HG03103 (cell line): ENCODE measurements at regions not wholly inside any gene's neighbourhood (a gene's known extent, or its start where the extent isn't known, plus 50 kb on each side); places are given as distances from the start of the nearest gene placed in this dataset.

Source experiments
- ATAC-seq: cut with Tn5 transposase; IDR thresholded peaks from one replicate; pipeline ENCODE4 v1.9.1; 2021; ENCODE audit warnings: low read depth; ENCODE audit not compliant: unreplicated experiment

DNA sequence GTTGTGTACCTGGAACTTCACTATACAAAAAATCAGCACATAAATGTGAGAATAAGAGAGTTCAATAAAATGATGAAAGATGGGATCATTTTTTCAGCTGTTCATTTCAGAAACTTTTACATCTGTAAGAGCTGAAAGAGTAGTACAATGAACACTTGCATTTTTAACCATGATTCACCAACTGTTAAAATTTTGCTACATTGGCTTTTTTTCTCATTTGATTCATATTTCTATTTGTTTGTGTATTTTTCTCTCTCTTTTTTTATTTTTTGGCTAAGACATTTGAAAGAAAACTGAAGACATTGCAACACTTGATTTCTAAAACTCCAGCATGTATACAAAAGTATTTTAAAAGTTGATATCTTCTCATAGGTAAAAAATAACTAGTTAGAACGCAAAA is 98.3 kb upstream of the CDIN1 start:
- ATAC-seq = no peak

DNA sequence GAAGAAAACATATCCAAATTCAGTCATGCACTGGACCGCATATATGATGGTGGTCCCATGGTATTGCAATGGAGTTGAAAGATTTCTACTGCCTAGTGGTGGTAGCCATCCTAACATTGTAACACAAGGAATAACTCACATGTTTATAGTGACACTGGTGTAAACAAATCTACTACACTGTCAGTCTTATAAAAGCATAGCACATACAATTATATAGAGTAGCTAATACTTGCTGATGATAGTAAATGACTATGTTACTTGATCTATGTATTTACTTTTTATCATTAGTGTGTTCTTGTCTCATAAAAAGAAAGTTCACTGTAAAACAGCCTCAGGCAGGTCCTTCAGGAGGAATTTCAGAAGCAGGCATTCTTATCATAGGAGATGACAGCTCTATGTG is 96.0 kb upstream of the CDIN1 start:
- ATAC-seq = no peak

DNA sequence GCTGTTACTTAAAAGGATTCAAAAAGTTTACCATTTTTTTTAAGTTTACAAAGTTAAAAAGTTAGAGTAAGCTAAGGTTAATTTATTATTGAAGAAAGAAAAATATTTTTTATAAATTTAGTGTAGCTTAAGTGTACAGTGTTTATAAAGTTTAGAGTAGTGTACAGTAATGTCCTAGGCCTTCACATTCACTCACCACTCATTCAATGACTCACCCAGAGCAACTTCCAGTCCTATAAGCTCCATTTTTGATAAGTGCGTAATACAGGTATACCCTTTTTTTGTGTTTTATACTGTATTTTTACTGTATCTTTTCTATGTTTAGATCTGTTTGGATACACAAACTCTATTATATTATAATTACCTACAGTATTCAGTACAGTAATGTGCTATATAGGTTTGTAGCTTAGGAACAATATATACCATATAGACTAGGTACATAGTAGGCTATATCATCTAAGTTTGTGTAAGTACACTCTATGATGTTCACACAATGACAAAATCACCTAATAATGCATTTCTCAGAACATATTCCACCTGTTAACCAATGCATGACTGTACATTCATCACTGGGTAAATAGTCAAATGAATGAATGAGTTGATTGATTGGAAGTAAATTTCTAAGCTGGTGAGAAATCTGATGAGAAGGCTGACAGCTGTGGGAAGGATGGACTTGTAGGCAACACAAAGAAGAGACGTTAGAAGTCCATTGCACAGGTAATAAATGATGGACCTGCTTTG is 95.2 kb upstream of the CDIN1 start:
- ATAC-seq = no peak

GRCh38 chr15:36491912-36492311 is 87.5 kb upstream of the CDIN1 start:
- no peak for ATAC-seq

DNA sequence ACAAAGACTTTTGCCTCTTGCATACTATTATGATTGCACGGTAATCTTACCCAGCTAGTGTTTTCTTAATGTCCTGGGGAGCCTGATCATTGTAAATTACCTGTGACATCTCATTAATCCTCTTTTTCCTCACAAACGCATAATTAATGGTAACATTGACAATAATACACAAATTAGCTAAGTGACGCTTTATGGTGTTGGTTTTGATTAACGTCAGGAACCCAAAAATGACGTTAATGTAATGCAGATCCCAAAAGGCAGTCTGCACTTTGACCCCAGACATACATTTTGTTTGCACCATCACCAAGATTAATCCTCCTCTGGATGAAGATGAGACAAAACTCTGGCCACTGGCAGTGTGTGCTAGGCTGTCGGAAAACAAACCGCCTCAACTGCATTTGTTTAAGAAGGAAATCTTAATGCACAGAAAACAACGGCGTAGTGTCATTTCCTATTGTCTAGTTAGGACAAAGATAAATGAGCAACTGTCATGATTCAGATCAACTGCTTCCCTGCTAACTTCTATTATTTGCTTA is 83.9 kb upstream of the CDIN1 start:
- no peak for ATAC-seq

DNA sequence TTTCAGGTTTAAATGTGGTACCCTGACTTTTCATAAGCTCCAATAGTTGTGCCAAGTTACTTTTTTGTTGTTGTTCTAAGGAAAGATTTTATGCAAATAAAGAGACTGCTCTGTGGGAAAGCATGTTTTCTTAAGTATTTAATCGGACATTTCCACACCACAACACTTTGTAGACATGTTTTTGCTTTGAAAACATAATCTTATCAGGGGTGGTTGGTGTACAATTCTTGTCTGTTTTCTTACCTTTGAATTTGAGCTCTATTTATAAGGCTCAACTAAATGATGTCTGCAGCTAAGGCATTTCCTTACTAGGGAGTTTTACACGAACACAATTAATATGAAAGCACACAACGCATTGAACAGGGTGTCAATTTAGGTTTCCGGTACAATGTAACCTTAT is 81.5 kb upstream of the CDIN1 start:
- no peak for ATAC-seq

GRCh38 chr15:36498401-36498800 is 81.0 kb upstream of the CDIN1 start:
- no peak for ATAC-seq

GRCh38 chr15:36498916-36499315 is 80.5 kb upstream of the CDIN1 start:
- ATAC-seq = no peak

DNA sequence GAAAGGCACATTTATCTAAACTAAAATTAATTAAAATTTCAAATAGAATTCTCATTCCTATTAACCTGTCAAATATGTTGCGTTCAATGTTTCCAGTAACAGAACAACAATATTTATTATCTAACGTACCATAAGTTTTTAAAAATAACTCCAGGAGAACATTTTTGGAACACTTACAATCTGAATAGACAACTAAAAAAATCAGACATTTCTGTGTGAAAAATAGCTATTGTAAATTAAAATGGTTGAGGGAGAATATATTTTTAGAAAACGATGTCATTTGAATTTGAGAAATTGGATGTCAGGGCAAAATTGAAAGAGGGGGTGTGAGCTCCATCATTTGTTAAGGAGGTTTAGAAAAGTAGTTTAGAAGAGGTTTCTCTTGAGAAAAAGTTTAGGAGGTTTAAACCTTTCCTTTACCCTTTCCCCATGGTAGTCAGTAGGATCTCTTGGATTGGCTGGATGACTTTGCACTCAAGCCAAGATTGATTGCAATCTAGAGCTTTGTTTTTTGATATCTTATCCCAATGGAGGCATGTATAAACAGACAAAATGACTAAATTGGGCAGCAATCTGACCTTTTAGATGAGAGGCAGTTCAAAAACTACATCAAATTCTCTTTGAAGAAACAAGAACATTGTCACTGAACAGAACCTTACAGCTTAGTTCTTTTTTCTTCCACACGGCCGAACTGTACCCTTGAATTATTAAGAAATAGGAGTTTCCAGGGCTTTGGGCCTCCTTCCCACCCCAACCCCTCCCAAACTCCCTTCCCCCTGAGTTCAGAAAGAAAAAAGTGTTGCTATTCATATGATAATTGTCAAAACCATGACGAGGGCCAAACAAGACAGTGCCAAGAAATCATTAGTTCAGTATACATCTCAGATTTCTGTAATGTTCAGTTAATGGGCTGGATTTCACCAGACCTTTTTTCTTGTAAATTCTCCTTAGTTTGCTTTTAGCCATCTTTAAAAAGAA is 79.7 kb upstream of the CDIN1 start:
- no peak for ATAC-seq

DNA sequence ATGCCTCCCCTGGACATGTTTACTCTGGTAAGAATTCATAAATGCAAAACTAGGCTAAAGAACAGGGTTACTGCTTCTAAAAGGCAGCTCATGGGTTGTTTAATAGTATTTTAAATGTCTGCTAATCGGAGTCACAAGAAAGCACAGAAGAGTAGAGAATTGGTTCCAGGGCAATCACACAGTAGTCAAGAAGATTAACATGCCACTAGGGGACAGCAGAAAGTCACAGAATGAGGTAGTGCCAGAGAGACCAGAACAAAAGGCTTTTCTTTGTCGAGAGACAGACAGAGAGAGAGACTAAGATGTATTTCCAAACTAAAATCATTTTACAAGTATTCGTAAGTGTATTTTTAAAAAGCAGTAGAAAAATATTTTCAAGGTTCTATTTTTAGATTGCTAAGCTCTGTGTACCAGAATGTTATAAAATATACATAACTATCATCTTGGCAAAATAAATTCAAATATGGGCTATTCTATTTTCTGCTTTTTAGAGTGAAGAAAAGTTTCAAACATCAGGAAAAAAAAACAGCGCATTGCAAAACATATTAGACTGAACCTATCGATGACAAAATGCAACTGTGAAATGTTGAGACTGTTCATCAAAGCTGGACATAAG is 78.3 kb upstream of the CDIN1 start:
- peak; percentile 81 for ATAC-seq

DNA sequence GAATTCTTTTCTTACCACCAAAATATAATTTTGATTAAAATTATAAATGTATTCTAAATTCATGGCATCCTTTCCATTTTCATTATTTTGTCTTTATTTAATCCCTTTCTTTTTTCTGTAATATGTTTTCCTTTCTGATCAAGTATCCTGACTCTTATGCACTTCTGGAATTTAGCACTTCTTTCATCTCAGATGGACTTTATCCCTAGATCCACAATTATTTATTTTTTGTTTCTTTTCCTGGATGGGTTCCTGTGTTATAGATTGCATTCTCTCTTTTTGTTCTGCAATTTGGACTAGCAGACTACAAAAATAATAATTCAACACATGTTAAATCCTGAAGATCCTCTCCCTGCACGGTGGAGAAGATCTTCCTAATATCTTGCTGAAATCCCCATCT is 76.9 kb upstream of the CDIN1 start:
- ATAC-seq = no peak

DNA sequence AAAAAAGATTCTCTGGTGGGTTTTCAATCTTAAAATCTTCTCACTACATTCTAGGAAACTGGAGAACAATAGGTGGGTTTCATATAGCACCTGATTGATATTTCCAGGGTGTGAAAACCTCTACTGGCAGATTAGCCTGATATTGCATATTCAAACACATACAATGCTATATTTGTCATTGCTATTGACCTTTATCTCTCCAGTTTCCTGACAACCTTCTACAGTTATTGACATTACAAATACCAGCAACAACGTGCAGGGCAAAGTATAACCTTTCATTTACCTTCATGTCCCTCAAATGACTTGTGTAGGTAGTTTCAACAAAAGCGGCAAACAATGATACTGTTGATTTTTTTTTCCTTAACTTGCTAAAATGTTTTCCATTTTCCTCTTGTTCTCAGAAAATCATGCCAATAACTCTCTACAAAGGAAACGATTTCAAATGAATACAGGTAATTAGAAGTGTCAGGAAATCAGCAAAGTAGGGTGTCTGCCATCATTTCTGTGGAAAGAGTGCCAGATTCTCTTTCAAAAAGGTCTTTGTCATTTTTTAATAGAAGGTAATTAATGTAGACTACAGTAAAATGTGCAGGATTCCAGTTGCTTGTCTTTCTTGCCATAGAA is 72.6 kb upstream of the CDIN1 start:
- ATAC-seq = no peak

GRCh38 chr15:36507458-36507857 is 72.0 kb upstream of the CDIN1 start:
- ATAC-seq = no peak

DNA sequence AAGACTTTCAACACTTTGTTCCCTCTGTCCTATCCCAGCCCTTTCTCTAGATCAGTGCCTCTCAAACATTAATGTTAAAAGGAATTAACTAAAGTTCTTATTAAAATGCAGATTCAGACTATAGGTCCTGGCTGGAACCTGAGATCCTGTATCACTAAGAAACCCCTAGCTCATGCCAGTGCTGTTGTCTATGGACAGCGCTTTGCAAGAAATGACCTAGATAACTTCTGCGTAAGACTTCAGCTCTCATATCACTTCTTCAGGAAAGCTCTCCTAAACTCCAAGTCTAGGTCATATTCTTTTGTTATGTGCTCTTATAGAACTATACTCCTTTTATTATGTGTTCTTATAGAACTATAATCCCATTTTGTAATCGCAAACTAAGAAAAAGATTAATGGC is 67.8 kb upstream of the CDIN1 start:
- no peak for ATAC-seq

- no peak for ATAC-seq
These were observed 61.7 kb upstream of the CDIN1 start for GRCh38 chr15:36517758-36518157.

DNA sequence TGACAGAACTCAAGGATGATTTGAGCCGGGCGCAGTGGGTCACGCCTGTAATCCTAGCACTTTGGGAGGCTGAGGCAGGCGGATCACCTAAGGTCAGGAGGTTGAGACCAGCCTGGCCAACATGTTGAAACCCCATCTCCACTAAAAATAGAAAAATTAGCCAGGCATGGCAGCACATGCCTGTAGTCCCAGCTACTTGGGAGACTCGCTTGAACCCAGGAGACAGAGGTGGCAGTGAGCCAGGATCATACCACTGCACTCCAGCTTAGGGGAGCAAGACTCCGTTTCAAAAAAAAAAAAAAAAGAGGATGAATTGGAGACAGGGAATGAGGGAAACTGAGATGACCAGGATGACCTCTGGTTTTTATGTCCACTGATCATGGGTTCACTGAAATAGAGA is 60.4 kb upstream of the CDIN1 start:
- no peak for ATAC-seq

GRCh38 chr15:36525430-36525829 is 54.0 kb upstream of the CDIN1 start:
- ATAC-seq = no peak

GRCh38 chr15:36527235-36528162 is 51.9 kb upstream of the CDIN1 start:
- no peak for ATAC-seq

- ATAC-seq = peak; percentile 74
These were observed 50.0 kb upstream of the CDIN1 start for GRCh38 chr15:36529296-36530011.
